Left forelimb (tissue), 1 donor: ENCODE measurements at regions not wholly inside any gene's neighbourhood (a gene's known extent, or its start where the extent isn't known, plus 50 kb on each side); places are given as distances from the start of the nearest gene placed in this dataset.
A peak's percentile ranks its signal among the peaks of the same experiment; 100 is the strongest.

ENCODE experiments used
- DNase-seq: peaks from one replicate; pipeline ENCODE4 v3.0.0-alpha.2; 2018; ENCODE audit warnings: low spot score

DNA sequence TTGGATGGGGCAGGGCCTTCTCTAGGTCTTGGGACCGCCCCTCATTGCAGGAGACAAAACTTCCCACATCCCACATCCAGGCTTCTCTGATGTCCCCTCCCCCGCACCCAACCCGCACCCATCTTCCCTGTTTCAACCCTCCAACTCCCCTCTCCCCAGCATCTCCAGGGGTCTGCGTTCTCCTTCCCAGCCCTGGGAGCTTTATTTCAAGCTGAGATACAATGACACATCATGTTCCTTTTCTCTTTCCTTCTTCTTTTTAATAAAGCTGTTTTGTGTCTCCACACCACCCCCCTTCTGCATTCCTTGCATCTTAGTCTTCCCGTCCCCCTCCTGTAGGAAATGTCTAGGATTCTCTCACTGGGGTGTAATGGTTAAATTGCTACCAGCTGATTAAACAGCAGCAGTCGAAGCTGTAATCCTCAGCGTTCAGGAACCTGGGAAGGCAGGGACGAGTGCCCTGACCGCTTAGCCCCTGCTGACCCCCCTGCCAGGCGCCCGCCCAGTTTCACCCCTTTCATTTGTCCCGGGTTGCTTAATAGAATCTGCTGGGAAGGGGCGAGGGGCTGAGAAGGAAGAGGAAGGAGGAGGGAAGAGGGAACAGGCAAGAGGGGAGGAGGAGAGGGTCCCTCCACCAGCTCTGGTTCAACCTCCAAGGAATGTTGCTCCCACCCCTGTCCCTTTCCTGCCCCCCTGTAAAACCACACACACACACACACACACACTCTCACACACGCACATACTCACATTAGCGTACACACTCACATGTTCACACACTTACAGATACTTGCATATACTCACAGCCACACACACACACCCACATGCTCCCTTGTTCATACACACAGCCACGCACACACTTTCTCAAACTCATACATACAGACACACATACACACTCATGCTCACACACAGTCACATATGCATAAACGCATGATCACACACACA lies 104.5 kb upstream of the MED13L start:
- no peak for DNase-seq

DNA sequence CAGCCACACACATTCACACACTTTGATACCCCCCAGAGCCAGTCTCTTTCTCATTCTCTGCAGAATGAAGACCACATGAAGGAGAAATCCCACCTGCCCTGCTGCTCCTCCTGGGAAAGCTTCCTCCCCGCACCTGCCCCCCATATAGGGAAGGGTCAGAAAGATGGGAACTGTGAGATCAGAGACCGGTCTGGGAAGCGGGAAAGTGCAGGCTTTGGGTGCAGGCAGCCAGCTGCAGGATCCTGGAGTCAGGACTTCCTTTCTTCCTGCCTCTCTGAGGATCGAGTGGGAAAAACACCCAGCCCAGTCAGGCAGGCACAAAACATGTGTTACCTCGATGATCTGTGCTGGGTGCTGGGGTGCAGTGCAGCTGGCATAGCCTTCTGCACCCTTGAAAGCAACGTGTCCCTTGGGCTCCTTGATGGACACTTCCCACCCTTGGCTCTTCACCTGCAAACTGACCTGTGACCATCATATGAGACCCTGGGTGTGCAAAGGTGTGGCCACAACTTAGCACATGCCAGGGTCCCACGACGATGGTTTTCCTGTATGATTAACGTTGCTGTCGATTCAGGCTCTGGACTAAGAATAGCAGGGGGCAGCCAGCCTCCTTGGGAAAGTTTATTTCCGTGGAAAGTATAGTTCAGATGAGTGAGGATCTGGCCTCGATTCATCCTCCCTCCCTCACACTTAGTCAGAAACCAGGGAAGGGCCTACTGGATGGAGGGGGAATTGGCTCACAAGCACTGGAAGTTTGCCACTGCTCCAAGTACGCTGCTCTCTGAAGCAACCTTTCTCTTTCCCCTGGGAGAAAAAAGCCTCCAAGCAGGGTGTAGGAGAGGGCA lies 105.4 kb upstream of the MED13L start:
- peak; percentile 74 for DNase-seq

DNA sequence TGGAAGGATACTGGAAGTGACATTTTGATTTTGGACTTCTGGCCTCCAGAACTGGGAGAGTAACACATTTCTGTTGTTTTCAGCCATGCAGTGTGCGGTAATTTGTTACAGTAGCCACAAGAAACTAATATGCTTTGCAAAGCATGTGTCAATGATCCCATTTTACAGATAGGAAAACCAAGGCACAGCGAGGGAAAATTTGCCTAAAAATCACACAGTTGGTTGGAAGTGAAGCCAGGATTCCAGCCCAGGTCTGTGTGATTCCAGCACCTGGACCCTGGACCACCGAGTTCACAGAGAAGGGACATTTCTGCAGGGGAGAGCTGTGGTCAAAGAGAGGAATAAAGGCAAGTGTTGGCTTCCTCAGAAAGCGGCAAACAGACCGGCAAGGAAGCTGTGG lies 106.7 kb upstream of the MED13L start:
- no peak for DNase-seq

DNA sequence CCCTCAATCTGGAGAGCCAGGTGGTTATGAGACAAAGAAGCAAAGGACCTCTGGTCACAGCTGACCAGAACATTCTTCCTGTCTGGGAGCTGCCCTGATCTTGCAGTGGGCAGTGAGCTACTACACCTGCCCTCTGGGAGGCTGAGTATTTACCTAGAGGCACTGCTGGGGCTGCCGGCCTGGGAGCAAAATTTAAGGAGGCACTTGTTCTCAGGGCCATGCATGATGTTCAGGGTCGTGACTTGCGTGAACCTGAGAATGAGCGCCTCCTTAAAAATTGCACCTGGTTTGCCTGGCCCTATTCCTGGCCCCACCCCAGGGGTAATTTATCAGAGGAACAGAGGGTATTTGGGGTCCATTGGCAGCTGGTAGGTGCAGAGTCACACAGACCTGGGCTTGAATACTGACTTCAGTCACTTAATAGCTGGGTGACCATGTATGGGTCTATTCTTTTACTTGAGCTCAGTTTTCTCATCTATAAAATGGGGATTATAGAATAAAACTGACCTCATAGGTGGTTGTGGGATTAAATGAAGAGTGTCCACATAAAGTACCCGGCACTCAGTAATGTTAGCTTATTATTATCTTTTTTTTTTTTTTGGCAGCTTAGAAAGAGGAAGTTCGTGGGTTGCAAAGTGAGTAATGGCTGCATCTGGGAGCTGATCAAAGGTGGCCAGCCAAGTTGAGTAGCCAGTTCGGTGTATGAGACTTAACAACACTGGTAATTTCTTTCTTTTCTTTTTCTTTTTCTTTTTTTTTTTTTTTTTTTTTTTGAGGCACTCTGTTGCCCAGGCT lies 107.4 kb upstream of the MED13L start:
- no peak for DNase-seq

DNA sequence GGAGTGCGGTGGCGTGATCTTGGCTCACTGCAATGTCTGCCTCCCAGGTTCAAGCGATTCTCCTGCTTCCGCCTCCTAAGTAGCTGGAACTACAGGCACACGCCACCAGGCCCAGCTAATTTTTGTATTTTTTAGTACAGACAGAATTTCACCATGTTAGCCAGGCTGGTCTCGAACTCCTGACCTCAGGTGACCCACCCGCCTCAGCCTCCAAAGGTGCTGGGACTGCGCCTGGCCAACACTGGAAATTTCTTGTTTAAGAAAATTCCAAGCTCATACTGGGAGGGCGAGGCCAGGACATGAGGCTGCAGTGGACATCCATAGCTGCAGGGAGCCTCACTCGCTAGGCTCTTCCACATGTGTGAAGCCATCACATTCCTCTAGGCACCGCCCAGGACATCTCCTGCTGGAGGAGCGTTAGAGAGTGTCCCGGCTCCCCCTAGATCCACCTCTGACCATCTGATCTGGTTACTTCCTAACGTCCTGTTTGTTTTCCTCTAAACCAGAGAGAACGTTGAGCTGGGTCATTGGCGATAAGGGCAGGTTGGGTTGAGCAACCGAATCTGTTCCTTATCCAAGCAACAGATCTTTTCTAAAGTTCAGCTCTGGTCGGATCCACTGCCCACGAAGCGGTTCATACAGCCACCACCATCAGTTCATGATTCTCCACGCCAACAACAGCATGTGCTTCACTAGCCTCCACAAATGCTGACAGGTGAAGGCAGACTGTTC lies 108.2 kb upstream of the MED13L start:
- no peak for DNase-seq

DNA sequence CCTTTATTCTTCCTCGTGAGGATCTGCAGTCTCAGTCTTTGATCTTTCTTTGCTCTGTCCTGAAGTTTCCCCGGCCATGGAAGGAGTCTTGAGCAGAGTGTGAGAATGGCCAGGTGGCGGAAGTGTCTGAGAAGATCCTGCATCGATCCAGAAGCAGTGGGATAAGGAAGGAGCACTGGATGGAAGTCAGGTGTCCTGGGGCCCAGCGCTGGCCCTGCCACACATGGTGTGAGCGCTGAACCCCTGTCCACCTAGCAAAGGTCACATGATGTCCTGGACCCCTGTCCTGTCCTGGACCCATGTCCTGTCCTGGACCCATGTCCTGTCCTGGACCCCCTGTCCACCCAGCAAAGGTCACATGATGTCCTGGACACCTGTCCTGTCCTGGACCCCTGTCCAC lies 111.8 kb upstream of the MED13L start:
- DNase-seq, result no peak

DNA sequence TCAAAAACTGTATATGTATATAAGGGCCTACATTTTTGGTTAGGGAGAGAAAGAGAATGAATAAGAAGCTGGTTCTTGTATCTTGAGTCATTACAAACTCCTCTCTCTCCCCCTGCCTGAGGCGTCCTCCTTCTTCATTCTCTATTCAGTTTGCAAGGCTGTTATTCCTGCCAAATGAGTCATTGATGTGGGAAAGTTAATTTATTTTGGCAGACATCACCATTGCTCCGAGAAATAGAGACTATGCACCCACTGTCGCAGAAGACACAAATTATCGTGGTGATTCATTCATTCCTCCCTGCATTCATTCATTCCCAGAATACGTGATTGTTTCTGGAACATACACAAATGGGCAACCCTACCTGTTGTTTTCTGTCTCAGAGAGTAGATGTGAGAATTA lies 112.5 kb upstream of the MED13L start:
- no peak for DNase-seq

DNA sequence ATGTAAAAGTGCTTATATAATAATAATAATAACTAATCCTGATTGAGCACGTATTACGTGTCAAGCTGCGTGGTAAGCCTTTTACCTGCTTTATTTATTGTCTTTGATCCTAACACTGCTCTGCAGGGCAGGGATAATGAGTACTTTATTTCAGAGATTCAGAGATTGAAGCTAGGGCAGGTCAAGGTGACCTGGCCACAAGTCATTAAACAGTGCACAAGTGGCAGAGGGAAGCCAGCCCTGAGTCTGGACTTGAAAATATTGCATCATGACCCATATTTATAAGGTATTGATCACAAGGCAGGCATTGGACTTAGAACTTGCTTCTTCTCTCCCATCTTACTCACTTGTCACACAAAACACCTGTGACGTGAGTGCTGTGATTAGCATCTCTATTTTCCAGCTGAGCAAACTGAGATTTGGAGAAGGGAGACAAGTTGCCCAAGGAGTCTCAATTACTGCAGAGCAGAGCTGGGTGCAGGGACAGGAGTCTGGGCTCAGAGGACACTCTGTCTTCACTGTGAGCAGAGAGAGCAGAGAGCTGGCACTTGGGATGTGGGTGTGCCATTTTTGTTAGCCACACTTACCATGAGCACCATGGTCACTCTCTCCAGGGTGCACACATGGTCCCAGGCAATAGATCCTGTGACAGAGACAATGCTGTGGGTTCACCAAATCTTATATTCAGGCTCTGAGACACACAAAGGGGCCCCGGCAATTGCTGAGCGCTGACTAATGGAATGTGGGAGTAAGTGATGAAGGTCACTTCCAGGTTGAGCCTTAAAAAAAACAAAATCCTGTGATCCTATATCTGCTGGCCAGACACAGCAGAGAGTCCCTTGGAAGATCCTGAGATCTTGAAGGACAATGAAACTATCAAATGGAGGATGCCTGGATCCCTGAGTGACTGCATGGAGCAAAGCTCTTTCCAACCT lies 113.2 kb upstream of the MED13L start:
- no peak for DNase-seq

DNA sequence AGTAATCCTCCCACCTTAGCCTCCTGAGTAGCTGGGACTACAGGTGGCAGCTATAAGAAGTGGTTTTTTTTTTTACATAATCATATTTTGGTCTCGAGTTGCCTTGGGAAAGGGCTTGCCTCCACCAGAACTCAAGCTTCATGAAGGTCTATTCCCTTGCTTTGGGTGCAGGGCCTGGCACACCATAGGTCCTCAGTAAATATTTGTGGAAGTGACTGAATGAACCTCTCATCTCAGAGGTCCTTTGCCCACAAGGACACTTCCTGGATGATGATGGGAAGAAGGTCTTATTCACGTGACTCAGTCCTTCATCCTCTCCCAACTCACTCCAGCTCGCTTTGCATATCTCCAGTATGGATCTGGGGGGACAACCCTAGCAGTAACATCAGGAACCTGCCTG lies 114.0 kb upstream of the MED13L start:
- DNase-seq, result no peak

DNA sequence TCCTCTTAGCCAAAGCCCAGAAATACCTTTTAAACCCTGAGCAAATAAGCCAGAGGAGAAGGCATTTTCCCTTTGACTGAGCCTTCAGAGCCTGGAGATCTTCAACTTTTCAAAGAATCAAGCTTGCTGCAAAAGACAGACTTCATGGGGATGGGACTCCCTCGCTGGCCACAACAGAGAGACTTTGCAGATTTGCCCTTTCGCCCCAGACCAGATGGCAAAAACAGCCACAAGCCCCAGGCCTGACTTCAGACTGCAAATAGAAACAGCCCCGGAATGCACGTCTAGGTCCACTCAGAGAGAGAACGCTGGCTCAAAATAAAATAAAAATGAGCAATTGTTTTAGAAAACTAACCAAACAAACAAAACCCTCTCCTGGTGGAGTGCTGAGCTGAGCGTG lies 114.6 kb upstream of the MED13L start:
- no peak for DNase-seq

DNA sequence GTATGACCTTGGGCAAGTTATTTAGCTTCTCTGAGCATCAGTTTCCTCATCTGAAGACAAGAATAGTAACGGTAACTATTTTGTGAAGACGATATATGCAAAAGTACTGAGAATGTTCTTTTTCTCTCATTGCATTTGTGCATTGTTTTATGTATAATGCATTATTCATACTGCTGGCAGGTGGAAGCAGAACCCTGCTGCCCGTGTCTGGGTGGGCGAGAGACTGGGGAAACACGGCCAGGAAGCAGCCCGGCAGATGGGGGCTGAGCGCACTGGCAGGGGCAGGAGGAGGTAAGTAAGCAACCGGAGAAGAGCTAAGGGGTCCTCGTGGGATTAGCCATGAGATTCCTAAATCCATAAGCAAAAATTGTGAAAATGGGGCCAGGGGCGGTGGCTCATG lies 115.8 kb upstream of the MED13L start:
- no peak for DNase-seq

DNA sequence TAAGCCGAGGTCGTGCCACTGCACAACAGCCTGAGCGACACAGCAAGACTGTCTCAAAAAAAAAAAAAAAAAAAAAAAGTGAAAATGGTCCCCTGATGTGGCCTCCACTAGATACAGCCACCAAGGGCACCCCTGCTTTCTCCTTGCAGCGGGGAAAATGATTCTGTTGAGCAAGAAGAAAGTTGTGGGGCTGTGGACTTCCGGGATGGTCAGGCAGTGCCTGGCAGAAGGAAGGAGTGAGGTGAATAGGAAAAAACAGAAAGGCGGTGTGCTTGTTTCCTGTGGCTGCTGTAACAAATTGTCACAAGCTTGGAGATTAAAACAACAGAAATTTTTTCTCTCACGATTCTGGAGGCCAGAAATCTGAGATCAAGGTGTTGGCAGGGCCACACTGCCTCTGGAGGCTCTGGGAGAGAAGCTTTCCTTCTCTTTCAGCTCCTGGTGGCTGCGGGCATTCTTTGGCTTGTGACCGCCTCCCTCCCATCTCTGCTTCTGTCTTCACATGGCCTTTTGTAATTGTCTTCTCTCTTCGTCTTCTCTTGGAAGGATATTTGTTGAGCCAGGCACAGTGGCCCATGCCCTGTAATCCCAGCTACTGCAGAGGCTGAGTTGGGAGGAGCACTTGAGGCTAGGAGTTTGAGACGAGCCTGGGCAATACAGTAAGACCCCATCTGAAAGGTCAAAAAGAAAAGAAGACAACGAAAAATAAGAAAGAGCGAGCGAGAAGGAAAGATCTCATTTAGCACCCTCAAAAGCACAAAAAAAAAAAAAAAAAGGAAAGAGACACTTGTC lies 116.6 kb upstream of the MED13L start:
- DNase-seq, result no peak

DNA sequence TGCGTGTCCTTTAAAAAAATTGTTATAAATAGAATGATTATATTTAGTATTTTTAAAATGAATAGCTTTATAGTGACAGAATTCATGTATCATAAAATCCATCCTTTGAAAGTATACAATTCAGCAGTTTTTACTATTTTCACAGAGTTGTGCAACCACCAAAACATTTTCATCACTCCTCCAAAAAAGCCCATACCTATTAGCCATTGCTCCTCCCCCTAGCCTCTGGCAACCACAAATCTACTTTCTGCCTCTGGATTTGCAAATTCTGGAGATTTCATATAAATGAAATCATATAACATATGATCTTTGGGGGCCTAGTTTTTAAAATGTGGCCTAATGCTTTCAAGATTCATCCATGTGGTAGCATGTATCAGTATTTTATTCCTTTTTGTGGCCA lies 117.9 kb upstream of the MED13L start:
- no peak for DNase-seq

DNA sequence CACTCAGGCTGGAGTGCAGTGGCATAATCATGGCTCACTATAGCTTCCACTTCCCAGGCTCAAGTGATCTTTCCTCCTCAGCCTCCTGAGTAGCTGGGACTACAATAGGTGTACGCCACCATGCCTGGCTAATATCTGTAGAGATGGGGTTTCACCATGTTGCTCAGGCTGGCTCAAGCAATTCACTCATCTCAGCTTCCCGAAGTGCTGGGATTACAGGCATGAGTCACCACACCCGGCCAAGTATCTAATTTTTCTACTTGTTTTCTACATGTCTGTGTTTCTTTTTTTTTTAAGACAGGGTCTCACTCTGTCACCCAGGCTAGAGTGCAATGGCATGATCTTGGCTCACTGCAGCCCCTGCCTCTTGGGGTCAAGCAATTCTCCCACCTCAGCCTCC lies 119.7 kb upstream of the MED13L start:
- no peak for DNase-seq

DNA sequence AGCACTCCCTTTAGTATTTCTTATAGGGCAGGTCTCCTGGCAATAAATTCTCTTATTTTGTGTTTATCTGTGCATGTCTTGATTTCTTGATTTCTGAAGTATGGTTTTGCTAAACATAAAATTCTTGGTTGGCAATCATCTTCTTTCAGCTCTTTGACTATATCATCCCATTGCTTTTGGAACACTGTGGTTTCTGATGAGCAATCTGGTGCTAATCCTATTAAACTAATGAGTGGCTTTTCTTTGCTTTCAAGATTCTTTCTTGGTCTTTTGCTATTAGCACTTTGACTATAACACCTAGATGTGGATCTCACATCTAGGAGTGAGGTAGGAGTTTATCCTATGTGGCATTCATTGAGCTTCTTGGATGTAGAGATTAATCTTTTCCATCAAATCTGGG lies 120.7 kb upstream of the MED13L start:
- no peak for DNase-seq

DNA sequence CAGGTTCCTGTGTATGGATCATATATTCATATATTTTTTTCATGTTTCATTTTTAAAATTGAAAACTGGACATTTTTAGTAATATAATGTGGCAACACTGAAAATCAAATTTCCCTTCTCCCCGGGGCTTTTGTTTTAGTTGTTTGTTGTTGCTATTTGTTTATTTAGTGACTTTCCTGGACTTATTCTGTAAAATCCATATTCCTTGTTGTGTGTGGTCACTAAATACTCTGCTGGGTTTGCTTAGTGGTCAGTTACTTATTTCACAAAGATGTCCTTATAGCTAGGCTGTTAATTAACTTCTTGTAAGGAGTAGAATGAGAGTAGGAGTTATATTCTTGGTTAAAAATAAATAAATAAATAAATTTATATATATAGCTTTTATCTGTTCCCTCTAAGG lies 121.6 kb upstream of the MED13L start:
- DNase-seq, result no peak

DNA sequence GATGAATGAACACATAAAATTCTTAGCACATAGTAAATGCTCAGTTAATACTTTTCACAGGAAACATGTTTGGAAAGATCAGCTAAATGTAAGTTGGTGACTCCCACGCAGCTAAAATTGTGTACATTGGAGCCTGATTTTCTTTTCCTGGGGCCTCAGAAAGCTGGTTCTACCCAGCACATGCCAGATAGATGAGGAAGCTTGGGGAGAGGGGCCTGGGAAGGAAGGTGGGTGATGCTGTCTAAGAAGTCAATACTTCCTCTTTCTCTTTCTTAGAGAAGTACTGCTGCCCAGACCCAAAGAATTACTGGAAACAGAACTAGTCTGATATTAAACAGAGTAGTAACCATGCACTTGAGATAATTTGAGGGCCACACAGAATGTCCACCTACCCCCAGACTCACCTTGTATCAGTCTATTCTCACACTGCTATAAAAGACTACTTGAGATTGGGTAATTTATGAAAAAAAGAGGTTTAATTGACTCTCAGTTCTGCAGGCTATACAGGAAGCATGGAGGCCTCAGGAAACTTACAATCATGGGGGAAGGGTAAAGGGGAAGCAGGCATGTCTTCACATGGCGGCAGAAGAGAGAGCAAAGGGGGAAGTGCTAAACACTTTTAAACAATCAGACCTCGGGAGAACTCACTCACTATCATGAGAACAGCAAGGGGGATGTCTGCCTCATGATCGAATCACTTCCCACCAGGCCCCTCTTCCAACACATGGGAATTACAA lies 123.3 kb upstream of the MED13L start:
- DNase-seq, result no peak

DNA sequence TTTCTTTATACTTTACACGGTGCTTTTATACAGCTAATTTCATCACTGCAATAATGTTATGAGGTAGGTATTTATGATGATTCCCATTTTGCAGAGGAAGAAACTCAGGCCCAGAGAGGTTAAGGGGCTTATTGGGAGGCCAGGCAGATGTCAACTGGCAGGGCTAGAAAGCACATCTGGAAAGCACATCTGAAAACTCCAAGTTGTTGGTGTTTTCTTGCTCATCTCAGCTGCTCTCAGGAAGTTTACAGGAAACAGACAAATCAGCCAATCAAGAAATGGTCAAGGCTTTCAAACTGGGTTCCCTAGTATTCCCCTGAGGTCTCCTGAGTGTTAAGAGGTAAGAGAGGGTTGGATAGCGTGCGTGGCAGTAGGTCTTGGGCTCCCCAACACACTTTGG lies 124.1 kb upstream of the MED13L start:
- no peak for DNase-seq
